ENCODE measurements at regions not wholly inside any gene's neighbourhood (a gene's known extent, or its start where the extent isn't known, plus 50 kb on each side); places are given as distances from the start of the nearest gene placed in this dataset.
"Not testable (repeated sequence)": the region's sequence is repeated elsewhere in the genome, so short reads cannot be mapped to it uniquely, and the experiment has no call there.

DNA sequence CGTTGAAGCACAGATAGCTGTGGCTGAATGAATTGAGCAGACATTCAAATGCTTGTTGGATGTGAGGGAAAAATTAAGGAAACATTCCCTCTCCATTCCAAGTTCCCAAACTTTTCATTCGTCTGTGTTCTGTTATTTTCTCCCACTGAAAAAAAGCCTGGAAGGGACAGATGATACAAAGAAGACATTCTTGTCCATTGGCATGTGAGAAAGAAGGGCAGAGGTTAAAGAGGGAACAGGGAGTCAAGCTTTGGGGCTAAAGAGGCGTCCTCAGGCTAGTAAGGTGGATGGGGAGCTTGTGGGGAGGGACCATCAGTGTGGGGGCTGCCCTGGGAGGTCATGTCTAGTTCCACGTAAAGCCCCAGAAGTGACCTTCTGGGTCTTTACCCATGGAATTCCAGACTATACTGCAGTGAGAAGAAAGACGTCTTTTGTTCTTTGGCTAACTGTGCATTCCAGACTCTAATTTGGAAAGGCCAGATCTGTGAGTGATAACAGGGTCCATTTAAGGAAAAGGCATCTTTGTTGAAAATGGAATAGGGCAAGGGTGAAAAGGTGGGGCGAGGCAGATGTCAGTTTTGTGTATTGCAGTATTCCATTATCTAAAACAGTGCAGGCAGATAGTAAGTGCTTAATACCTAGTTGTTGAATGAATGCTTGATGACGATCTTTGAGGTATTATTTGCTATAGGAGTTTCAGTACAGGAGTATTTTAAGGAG, 117.5 kb downstream of the SOX4 start:
- no peak for DNase-seq

DNA sequence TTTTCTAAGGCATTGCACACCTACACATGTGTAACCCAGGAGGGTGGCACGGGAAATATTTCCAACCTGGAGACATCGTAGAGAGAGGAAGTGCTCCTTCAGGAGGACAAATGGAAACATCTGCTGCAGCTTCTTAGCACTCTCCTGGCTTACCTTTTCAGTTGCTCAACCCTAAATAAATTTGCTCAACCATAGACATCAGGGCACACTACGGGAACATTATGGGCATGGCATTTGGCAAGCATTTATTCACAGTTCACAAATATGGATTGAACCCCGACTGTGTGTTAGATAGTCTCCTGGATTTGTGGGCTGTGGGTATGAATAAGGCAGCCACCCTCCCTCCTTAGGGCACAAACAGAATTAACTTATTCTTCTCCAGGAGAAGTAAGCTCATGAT, 118.7 kb downstream of the SOX4 start:
- no peak for DNase-seq

DNA sequence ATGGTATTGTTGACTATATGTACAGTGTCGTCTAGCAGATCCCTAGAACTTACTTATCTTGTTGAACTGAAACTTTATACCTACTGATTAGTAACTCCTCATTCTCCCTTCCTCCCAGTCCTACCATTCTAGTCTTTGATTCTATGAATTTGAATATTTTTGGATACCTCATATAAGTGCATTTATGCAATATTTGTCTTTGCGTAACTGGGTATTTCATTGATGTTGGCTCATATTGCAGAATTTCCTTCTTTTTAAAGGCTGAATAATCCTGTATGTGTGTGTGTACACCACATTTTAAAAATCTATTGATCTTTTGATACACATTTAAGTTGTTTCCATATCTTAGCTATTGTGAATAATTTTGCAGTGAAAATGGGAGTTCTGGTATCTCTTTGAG, 119.9 kb downstream of the SOX4 start:
- DNase-seq, result peak; percentile 5 to 41 (median 22)

DNA sequence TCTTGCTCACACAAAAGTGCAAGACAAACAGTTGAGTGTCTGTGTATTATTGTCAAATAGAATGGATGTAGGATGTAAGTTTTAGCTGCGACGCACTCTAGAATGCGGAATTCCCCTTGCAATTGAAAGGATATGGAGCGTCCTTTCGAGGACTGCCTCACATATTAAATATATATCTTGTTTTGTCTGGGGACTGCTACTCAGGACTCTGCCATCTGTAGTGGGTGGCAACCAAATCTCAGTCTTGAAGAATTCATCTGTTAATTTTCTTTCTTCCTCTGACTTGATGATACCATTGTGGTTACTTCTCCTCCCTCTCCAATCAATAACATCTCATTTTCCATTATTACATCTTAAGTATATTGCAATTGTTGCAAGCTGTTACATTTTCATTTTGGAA, 121.6 kb downstream of the SOX4 start:
- DNase-seq, result no peak

DNA sequence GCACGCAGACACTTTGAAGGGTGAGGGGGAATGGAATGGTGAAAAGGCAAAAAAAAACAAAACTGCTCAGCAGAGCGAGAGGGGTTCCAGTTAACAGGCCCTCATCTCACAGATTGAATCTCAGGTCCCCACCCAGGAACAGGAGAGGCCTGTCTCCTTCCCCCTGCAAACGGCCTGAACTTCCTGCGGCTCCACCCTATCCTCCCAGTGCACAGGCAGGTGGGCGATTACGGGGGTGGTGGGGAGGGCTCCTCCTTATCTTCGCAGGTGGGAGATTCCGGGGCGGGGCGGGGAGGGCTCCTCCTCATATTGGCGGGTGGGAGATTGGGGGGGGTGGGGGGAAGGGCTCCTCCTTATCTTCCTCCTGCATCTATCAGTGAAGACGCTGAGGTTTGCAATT, 129.0 kb downstream of the SOX4 start:
- DNase-seq, result no peak

DNA sequence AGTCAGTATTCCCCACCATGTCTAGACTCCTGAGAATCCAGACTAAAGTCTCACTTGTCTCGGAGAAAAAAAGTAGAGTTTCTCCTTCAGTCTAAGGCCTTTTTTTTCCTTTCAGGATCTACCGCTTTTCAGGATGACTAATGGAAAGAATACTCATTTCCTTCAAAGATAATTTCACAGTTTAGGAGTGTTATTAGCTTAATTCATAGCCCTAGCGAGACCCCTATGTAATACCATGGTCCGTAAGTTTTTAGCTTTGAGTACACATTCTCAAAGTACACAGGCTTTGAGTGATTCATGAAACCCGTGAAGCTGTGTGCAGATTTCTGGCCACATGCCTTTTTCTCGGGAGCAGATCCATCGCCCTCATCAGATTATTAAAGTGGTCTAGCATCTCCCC, 133.1 kb downstream of the SOX4 start:
- no peak for DNase-seq

DNA sequence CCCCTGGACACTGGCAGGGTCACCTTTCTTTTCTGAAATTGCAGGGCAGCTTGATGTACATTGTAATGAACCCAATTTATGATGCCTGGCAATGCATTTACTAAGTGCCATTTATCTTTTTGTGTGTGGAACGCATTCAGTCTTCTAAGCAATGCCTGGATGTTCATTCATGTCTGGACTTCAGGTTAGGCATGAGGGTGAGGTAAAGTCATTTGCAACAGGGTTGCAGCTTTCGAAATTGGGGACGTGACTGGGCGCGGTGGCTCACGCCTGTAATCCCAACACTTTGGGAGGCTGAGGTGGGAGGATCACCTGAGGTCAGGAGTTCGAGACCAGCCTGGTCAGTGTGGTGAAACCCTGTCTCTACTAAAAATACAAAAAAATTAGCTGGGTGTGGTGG, 134.6 kb downstream of the SOX4 start:
- no peak for DNase-seq

DNA sequence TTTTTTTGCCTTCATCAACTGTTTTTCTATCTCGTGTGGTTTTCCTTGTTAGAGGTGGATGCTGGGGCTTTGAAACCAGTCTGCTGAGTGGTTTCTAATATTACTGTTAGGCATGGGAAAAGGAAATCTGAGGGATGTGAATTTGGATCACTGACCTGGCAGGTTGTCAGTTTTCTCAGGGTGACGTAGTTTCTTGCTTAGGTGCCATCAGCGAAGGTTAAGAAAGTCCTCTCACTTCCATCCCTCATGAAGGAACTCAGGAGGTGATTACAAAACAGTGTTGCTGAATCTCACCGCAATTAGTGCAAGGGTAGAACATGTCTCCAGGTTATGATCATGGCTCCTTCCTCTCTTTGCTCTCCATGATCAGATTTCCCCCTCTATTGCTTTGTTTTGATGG, 135.9 kb downstream of the SOX4 start:
- DNase-seq, result no peak

DNA sequence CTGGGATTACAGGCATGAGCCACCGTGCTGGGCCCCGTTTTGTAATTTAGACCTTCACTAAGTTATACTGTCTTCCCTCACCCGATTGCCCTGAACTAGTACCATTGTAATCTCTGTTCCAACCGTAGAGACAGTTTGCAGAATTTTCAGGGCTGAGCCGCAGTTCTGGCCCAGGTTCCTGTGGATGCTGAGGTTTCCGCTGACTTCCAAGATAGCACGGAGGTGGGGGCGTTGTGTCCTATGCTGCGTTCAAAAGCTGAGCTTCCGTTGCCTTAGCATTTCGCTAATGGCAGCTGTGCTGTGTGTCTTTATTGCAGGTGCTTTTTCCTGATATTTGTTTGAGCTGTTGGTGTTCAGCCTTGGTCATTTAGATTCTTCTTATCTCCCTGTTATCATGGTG, 137.0 kb downstream of the SOX4 start:
- no peak for DNase-seq

DNA sequence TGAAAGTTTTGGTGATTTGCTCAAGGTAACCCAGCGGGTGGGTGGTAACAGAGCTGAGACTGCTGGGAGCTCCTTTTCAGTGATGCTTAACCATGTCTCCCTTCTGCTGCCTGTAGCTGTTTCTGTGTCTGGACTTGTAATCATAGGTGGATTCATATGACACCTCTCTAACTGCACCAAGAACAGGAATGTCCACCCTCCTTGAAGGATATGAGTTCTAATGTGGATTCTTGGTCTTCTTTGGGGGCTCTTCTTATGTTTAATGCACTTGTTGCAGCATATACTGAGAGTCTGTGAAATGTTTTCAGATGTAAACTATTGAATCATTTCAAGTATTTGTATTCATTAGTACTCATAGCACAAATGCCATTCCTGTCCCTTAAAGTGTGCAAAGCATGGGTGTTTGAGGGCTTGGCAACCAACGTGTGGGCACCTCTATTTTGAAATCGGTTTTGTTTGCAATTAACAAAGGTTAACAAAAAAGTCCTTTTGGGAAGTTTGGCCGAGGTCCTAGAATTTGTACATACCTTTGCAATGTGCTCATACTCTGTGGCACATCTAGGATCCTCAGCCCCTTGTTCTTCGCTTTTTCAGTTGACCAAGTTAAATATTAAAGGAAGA, 138.0 kb downstream of the SOX4 start:
- no peak for DNase-seq

DNA sequence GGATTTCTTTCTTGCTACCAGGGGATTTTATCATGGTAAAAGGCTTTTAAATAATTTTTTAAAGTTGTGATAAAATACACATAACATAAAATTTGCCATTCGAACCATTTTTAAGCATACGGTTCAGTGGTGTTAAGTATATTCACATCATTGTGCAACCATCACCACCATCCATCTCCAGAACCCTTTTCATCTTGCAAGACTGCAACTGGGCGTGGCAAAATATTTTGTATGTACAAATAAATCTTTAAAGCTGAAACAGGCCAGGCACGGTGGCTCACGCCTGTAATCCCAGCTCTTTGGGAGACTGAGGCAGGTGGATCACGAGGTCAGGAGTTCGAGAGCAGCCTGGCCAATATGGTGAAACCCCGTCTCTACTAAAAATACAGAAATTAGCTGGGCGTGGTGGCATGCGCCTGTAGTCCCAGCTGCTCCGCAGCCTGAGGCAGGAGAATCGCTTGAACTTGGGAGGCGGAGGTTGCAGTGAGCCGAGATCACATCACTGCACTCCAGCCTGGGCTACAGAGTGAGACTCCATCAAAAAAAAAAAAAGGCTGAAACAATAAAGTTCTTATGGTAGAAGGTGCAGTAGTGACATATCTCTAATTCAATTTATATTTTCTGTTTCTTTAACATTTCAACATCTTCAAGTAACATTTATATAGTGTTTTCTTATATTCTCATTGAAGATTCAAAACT, 138.6 kb downstream of the SOX4 start:
- DNase-seq, result not testable (repeated sequence)

DNA sequence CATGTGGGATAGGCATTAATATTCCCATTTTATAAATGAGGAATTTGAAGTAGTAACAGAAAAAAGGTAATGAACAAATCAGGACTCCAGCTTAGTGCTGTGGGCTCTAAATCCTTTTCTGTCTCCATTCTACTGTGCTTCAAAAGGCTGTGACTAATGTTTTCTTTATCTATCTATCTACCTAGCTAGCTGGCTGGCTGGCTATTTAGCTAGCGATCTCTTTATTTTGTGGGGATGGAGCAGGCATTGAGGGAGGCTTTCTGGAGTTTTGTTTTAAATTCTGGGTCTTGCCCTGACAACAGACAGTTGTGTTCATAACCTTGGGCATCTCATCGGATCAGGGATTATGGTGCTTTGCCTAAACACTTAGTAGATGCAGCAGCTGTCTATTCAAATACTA, 139.2 kb downstream of the SOX4 start:
- DNase-seq, result no peak

DNA sequence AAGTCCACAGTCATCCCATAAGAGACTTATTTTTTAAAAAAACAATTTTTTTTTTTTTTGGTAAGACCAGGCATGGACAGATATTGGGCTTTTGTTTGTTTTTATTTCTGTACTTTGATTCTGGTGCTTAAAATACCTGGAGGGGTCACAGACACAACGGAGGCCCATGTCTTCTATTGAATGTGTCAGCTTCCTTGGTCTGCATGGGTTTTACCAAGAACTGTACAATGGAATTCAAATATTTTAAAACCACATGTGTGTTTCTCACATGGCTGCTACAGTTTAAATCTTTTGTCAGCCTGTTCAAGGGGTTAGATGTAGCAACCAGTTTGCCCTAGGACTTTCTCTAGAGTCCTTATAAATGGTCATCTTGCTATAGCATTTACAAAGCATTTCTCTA, 139.8 kb downstream of the SOX4 start:
- DNase-seq, result no peak

DNA sequence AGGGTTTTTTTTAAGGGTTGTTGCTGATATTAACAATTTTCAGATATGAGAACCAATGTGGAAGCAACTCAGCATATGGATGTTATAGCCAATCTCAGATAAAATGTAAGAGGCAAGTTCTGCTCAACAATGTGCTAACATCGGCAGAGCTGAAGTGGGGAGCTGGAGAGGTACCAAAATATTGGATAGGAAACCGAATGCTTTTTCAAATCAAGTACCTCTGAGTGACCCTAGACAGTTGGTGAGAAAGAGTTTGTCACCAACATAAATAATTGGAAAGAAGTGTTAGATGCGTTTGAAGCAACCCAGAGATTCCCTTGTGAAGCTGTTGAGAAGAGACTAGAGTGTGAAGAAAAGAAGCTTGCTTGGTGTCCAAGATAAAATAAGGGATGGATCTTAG, 140.7 kb downstream of the SOX4 start:
- DNase-seq, result no peak

DNA sequence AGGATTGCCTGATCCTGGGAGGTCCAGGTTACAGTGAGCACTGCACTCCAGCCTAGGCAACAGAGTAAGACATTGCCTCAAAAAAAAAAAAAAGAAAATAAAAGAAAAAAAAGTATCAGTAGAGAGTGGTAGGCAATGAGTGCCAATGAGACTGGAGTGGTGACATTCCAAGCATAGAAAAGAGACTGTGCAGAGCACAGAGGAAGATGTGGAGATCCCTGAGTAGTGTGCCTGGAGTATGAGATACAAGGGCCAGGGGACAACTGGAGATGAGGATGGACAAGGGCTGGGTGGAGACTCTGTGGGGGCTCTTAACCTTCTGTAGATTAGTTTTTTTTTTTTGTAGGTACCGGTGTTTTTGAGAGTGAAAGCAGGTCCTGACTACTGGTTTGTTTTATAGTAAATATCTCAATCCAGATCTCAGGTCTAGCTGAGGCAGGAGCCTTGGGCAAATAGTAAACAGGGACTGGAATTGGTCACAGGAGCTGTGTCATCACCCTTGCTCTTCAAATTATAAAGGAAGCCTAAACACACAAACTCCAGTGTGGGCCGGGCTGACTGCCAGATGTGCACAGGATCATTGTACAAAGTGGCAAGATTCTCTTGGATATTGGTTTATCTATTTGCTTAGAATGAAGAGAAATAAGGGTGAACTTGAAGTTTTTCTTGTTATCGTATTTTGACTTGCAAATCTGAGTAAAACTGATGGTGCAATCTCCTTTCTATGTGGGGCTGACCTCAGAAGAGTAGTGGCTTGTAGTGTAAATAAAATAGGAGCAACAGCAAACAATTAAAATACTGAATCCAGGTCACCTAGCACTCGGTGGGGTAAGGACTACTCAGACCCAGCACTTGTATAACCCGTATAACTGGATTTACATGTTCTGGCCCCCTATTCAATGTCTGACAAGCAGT, 144.9 kb downstream of the SOX4 start:
- no peak for DNase-seq

DNA sequence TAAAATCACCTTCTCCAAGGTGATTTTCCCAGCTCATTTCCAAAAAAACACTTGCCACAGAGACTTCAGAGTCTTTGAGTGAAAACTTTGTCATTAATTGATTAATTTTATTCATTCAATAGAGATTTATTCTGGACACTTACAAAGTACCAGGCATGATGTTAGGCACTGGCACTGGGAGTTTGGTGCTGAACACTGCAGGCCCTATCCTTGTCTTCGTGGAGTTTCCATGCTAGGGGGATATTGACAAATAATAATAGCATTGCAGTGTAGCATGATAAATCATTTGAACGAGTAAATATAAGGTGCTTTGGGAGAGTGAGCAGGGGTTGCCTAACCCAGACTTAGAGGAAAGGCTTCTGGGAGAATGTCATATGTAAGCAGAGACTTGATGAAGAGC, 145.7 kb downstream of the SOX4 start:
- DNase-seq, result no peak

DNA sequence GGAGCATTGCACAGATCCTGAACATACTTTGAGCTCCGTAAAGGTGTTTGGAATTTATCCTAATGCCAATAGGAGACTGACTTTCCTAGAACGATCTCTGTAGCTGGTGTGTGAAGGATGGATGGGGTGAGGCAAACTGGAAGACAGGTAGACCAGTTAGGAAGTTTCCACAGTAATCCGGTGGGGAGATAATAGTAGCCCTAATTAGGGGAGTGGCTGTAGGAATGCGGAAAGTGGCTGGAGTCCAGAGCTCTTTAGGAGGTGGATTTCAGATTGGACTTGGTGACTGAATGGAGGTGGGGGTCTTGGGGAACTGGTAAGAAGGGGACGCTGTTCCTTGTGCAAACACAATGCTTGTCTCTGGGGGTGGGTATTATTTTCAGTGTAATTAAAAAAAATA, 146.3 kb downstream of the SOX4 start:
- no peak for DNase-seq

DNA sequence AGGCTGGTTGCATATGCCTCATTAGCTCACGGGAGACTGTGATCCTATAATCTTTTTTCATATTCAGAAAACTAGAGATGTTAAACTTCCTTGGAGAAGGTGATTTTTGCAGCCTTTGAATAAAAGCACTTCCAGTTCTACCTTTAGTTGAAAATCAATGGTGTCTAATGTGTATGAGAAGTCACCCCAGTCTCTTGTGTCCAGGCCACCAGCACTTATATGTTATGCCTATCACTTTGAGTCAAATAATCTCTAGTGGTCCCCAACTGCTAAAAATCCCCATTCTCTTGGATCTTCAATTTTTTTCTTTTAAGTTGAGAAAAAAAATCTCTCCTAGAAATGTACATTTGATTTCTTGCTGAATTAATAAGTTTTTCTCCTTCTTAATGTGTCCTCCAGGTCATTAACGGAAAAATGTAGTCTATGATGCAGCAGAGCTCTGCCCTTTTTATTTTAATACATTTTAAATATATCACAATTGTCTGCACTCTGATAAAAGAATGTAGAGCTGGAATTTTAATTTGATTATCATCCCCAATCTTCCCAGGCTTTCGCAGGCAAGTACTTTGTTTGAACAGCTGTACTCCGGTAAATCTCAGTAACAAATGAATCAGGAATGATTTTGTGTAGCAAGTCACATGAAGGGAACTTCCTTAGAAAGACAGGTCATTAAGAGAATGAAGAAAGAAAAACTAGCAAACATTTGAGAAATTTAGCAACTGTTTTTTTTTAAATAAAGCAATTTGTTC, 147.0 kb downstream of the SOX4 start:
- no peak for DNase-seq

DNA sequence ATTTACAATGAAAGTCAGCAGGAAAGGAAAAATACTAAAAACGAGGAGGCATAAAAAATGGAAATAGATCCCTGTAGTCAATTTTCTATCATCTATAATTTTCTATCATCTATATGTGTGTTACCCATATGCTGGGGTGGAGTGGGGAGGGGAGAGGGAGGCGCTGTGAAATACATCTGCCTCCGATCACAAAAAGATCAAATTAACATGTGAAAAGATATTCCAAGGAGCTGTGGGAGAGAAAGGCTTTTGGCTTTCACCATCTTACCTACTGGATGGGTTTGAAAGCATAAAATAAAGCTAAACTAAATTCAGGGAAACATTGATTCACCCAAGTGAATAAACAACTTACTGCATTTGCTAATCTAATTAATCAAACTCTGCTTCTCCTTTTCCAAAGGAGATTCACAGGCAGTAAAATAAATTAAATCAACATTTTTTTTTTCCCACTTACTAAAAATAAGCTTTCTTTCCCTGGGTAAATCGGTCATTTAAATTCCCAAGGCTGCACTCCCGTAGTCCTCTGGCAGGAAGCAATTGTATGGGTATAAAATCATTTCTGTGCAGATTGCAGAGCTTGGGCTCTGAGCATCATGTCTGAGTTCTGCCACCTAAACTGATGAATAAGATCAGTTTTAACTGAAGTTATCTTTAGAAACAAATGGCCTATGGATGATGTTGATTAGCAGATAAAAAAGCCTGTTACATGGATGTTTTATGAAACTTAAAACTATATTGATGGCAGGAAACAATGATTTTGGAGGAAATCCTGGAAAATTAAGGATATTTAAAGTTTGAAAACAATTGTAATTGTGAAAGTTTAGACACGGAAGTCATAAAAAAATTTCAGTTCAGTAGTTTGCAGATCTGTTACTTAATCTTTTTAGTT, 147.9 kb downstream of the SOX4 start:
- no peak for DNase-seq

DNA sequence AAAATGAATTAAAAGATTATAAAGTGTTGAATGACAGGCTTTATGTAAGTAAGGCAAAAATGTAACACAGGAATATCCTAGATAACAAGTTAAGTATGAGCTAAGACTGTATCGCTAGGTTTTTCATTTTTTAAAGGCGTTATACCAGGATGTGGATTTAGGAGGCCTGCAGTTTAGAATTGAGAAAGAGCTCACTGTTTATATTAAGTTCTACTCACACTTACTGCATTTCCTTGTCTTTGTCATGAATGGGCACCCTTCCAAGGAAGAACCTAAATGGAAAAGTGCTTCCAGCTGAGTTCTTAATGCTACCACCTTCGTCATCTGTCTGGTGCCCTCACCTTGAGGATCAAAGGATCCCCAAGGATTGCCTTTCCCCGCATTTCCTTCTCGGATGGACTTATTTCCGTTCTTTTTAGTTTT, 148.7 kb downstream of the SOX4 start:
- DNase-seq, result no peak

DNA sequence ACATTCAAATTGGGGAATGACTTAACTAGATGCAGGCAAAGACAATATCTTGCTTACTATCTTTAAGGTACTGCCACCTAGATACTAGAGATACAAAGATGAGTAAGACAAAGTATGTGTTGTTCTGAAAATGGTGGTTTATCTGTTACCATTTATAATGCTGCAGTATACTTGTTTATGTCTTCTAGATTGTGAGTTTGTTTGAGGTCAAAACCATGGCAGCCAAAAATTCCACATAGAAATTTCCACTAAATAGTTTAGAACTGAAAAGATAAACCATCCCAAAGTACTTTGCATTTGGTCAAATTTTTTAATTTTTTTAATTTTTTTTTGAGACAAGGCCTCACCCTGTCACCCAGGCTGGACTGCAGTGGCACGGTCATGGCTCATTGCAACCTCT, 150.8 kb downstream of the SOX4 start:
- no peak for DNase-seq

Data from suppressor macrophage treated with lipopolysaccharide for 1 hour (primary cell).